Vagina (tissue), 2 donors: ENCODE measurements at regions not wholly inside any gene's neighbourhood (a gene's known extent, or its start where the extent isn't known, plus 50 kb on each side); places are given as distances from the start of the nearest gene placed in this dataset.

Experiments used
- DNase-seq, 2 donors: peaks; one replicate each; pipeline ENCODE4 v3.0.0-alpha.2; 2017; ENCODE audit errors: extremely low spot score in 2 of 2
- H3K27ac ChIP-seq: fragments of 200-600 bp; sonication (generic); one replicate; pipeline ENCODE4 v1.5.1; 2019
- H3K27me3 ChIP-seq: fragments of 200-600 bp; sonication (generic); one replicate; pipeline ENCODE4 v1.5.1; 2019
- H3K36me3 ChIP-seq, 2 donors: fragments of 200-600 bp; sonication (generic); one replicate each; pipeline ENCODE4 v1.5.1; 2017 to 2019
- H3K4me1 ChIP-seq: fragments of 200-600 bp; sonication (generic); one replicate; pipeline ENCODE4 v1.5.1; 2019
- H3K4me3 ChIP-seq, 2 donors: fragments of 200-600 bp; sonication (generic); 1 replicate in 1 of 2; 2 replicates in 1 of 2; pipeline ENCODE4 v1.5.1; 2016 to 2019
- H3K9me3 ChIP-seq: fragments of 200-600 bp; sonication (generic); one replicate; pipeline ENCODE4 v1.5.1; 2019
- CTCF ChIP-seq, 3 experiments: fragments of 450-650 bp in 2 of 3; fragments of 200-600 bp in 1 of 3; sonication (generic) in 1 of 3; IDR thresholded peaks; one replicate each; pipeline ENCODE4 v1.5.1; 2017 to 2019; ENCODE audit warnings: antibody characterized with exemption in 3 of 3, mild to moderate bottlenecking in 2 of 3, moderate library complexity in 2 of 3
- POLR2A ChIP-seq, 2 donors: fragments of 450-650 bp; IDR thresholded peaks; one replicate each; pipeline ENCODE4 v1.6.1; 2017; ENCODE audit warnings: antibody characterized with exemption in 2 of 2, mild to moderate bottlenecking in 2 of 2, moderate library complexity in 2 of 2
- POLR2AphosphoS5 ChIP-seq, 2 donors: sonication (generic); formaldehyde crosslinking; IDR thresholded peaks; one replicate each; pipeline ENCODE4 v1.9.0; 2017; ENCODE audit warnings: antibody characterized with exemption in 2 of 2, mild to moderate bottlenecking in 2 of 2, low read depth in 1 of 2; ENCODE audit not compliant: insufficient read depth in 1 of 2
- intact Hi-C: fragments of 100-400 bp; cut with DNase I; formaldehyde crosslinking; loops from one replicate; pipeline ENCODE4 v1.15.1; 2023

DNA sequence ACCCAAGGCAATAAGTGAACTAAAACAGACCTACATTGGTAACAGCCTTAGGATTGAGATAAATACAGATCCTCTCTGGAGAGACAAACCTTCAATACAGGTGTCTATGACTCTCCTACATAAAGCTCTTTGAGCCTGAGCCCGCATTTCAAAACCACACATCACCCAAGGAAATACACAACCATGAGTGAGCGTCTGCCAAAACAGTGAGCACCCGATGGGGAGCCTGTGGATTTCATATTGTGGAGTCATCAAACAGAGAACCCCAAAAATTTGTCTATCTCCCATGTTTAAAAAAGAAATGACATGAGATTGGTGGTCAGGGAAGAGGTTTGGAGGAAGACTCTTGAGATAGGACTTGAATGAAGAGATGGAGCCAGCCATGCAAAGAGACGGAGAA, 102.2 kb upstream of the LHX1 start:
- Histone ChIP-seq H3K27me3 (no peaks in the 10 kb centered on the region), H3K4me3 (no peak overlapping the region), H3K4me1 (no peaks in the 10 kb centered on the region), H3K27ac (no peak overlapping the region), H3K36me3 (no peaks in the 10 kb centered on the region), H3K9me3 (no peaks in the 10 kb centered on the region)
- DNase-seq = no peak
- TF ChIP-seq POLR2A (IDR thresholded peaks at IDR 0.05) (no peak), POLR2AphosphoS5 (IDR thresholded peaks at IDR 0.05; ENCODE audit: insufficient read depth in 1 of 2, low read depth in 1 of 2) (no peak), CTCF (IDR thresholded peaks at IDR 0.05) (no peak)
- intact Hi-C loops = no loop called here

DNA sequence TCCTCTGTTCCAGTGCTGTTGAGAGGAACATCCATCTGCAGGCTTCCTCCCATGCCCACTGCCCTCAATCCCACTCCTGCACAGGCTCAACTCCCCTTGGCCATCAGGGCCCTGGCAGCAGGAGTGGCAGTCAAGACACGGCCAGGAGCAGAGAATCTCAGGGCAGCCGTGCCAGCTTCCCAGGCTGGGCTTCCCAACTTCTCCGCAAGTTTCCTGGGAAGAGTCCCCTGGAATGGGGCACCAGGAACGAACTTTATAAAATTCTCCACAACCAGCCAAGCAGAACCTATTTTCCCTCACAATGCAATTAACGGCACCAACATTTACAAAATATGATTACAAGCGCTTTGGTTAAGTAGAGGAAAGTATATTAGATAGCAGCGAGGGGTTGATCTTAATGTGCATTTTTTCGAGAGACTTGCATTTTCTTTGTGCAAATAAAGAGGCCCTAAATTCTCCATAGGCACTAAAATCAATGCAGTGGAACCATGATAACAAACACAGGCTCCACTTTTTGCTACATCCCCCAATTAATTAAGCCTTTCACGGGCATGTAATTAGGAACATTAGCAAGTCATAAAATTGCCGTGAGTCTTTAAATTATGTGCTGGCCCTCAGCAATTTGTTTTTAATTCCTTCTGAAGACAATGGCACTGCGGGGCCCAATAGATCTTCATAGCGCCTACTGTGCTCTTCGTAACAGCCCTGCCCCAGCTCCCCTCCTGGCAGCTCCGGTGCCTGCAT, 99.9 kb upstream of the LHX1 start:
- DNase-seq = no peak
- no peaks in the 10 kb centered on the region for H3K4me1 ChIP-seq
- no peaks in the 10 kb centered on the region for H3K36me3 ChIP-seq
- no peak overlapping the region for H3K4me3 ChIP-seq
- no peaks in the 10 kb centered on the region for H3K9me3 ChIP-seq
- TF ChIP-seq POLR2A (IDR thresholded peaks at IDR 0.05) (no peak), POLR2AphosphoS5 (IDR thresholded peaks at IDR 0.05; ENCODE audit: insufficient read depth in 1 of 2, low read depth in 1 of 2) (no peak), CTCF (IDR thresholded peaks at IDR 0.05) (no peak)
- H3K27me3 ChIP-seq = no peaks in the 10 kb centered on the region
- H3K27ac ChIP-seq = no peak overlapping the region
- intact Hi-C loops = no loop called here

DNA sequence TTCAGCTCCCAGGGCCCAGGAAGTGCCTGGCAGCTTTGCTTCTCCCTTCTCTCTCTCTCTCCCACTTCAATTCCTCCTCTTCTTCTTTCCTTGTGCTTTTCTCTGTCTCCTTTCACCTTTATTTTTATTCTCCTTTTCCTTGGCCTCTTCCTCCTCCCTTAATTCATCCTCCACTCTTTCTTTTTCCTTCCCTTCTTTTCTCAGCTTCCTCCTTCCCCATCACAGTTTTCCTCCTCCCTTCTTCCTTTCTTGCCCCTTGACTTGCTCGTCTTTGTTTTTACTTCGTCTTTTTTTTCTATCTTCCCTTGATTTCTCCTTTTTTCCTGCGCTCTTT, 99.4 kb upstream of the LHX1 start:
- Histone ChIP-seq H3K27ac (no peak overlapping the region), H3K27me3 (no peaks in the 10 kb centered on the region), H3K9me3 (no peaks in the 10 kb centered on the region), H3K4me1 (no peaks in the 10 kb centered on the region), H3K4me3 (no peak overlapping the region), H3K36me3 (no peaks in the 10 kb centered on the region)
- intact Hi-C loops = no loop called here
- TF ChIP-seq POLR2A (IDR thresholded peaks at IDR 0.05) (no peak), CTCF (IDR thresholded peaks at IDR 0.05) (no peak), POLR2AphosphoS5 (IDR thresholded peaks at IDR 0.05; ENCODE audit: insufficient read depth in 1 of 2, low read depth in 1 of 2) (no peak)
- no peak for DNase-seq

- DNase-seq = no peak
- no peaks in the 10 kb centered on the region for H3K36me3 ChIP-seq
- no peaks in the 10 kb centered on the region for H3K27me3 ChIP-seq
- intact Hi-C loops = no loop called here
- no peak overlapping the region for H3K4me3 ChIP-seq
- H3K9me3 ChIP-seq = no peaks in the 10 kb centered on the region
- H3K27ac ChIP-seq = no peak overlapping the region
- H3K4me1 ChIP-seq = no peaks in the 10 kb centered on the region
- TF ChIP-seq CTCF (IDR thresholded peaks at IDR 0.05) (no peak), POLR2AphosphoS5 (IDR thresholded peaks at IDR 0.05; ENCODE audit: insufficient read depth in 1 of 2, low read depth in 1 of 2) (no peak), POLR2A (IDR thresholded peaks at IDR 0.05) (no peak)
These were observed 98.0 kb upstream of the LHX1 start for GRCh38 chr17:36839256-36839655.

DNA sequence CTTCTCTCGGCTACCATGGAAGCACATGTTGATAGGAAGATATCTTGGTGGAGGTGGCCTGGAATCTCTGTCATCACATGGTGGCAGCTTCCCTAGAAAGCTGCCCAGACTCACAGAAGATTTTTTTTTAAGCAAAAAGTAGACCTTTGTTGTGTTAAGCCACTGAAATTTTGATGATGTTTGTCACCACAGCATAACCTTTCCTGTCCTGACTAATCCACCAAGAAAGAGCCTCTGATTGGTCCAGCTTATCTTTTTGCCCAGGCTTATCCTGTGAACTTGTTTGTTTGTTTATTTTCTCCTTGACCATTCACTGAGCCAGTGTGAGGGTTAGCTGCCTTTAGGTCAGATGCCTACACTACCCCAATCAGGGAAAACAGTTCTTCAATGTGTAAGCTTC, 96.5 kb upstream of the LHX1 start:
- intact Hi-C loops = no loop called here
- no peaks in the 10 kb centered on the region for H3K27me3 ChIP-seq
- no peak overlapping the region for H3K27ac ChIP-seq
- H3K4me1 ChIP-seq = no peaks in the 10 kb centered on the region
- H3K4me3 ChIP-seq = no peak overlapping the region
- no peaks in the 10 kb centered on the region for H3K9me3 ChIP-seq
- no peak for TF ChIP-seq POLR2AphosphoS5 (IDR thresholded peaks at IDR 0.05; ENCODE audit: insufficient read depth in 1 of 2, low read depth in 1 of 2)
- H3K36me3 ChIP-seq = no peaks in the 10 kb centered on the region
- no peak for DNase-seq
